GM19455 (cell line): ENCODE measurements at regions not wholly inside any gene's neighbourhood (a gene's known extent, or its start where the extent isn't known, plus 50 kb on each side); places are given as distances from the start of the nearest gene placed in this dataset.
A peak's percentile ranks its signal among the peaks of the same experiment; 100 is the strongest.
"Not testable (repeated sequence)": the region's sequence is repeated elsewhere in the genome, so short reads cannot be mapped to it uniquely, and the experiment has no call there.

ENCODE experiments used
- ATAC-seq: cut with Tn5 transposase; IDR thresholded peaks from one replicate; pipeline ENCODE4 v1.9.1; 2021; ENCODE audit not compliant: unreplicated experiment

- ATAC-seq = no peak
These were observed 97.6 kb upstream of the SCAF11 start for GRCh38 chr12:46087916-46088439.

GRCh38 chr12:46084666-46085631, 94.6 kb upstream of the SCAF11 start:
- ATAC-seq = no peak

GRCh38 chr12:46082490-46083200, 92.3 kb upstream of the SCAF11 start:
- ATAC-seq = no peak

GRCh38 chr12:46073321-46073720, 82.9 kb upstream of the SCAF11 start:
- ATAC-seq = no peak

GRCh38 chr12:46071769-46072624, 81.6 kb upstream of the SCAF11 start:
- ATAC-seq = peak; percentile 93

GRCh38 chr12:46071335-46071734, 81.0 kb upstream of the SCAF11 start:
- ATAC-seq = no peak

GRCh38 chr12:46067094-46067493, 76.7 kb upstream of the SCAF11 start:
- no peak for ATAC-seq

- ATAC-seq = no peak
These were observed 75.2 kb upstream of the SCAF11 start for GRCh38 chr12:46065412-46066166.

- ATAC-seq = no peak
These were observed 74.2 kb upstream of the SCAF11 start for GRCh38 chr12:46064548-46064947.

GRCh38 chr12:46058697-46059096, 68.3 kb upstream of the SCAF11 start:
- ATAC-seq = not testable (repeated sequence)

GRCh38 chr12:46050805-46051204, 60.4 kb upstream of the SCAF11 start:
- ATAC-seq = no peak

GRCh38 chr12:46049665-46050064, 59.3 kb upstream of the SCAF11 start:
- no peak for ATAC-seq

- ATAC-seq = no peak
These were observed 56.1 kb upstream of the SCAF11 start for GRCh38 chr12:46046436-46046835.

- ATAC-seq = no peak
These were observed 53.7 kb upstream of the SCAF11 start for GRCh38 chr12:46043972-46044520.
